Adrenal gland (tissue), 5 donors: ENCODE measurements at regions not wholly inside any gene's neighbourhood (a gene's known extent, or its start where the extent isn't known, plus 50 kb on each side); places are given as distances from the start of the nearest gene placed in this dataset.

Experiments
- CTCF ChIP-seq, 6 experiments: fragments of 450-650 bp in 4 of 6; fragments of 200-600 bp in 2 of 6; sonication (generic) in 1 of 6; IDR thresholded peaks; 1 replicate in 5 of 6; 2 replicates in 1 of 6; pipeline versions ENCODE4 v1.5.1 to v1.8.0; 2016 to 2021; ENCODE audit warnings: antibody characterized with exemption in 6 of 6, mild to moderate bottlenecking in 2 of 6, moderate library complexity in 1 of 6
- POLR2A ChIP-seq, 2 donors: fragments of 450-650 bp; IDR thresholded peaks; one replicate each; pipeline ENCODE4 v1.6.1; 2017; ENCODE audit warnings: antibody characterized with exemption in 2 of 2, mild to moderate bottlenecking in 2 of 2, moderate library complexity in 1 of 2
- donor health status: DM: no; HTN: no; CAD: no.

GRCh38 chr1:59156526-59157199 is 140.2 kb upstream of the FGGY start:
- TF ChIP-seq POLR2A (IDR thresholded peaks at IDR 0.05) (no peak), CTCF (IDR thresholded peaks at IDR 0.05) (no peak)
